ENCODE measurements at regions not wholly inside any gene's neighbourhood (a gene's known extent, or its start where the extent isn't known, plus 50 kb on each side); places are given as distances from the start of the nearest gene placed in this dataset.
"Not testable (repeated sequence)": the region's sequence is repeated elsewhere in the genome, so short reads cannot be mapped to it uniquely, and the experiment has no call there.

DNA sequence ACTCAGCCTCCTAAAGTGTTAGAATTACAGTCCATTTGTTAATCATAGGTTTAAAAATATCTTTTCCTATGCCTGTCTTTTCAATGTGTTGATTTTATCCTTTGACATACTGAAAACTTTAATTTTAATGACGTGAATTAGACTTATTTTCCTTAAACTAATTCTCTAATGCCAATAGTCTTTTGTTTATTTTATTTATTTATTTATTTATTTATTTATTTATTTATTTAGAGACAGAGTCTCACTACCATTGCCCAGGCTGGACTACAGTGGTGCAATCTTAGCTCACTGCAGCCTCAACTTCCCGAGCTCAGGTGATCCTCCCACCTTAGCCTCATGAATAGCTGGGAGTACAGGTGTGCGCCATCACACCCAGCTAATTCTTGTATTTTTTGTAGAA, 694.5 kb downstream of the TRHDE start:
- no peak for DNase-seq (ENCODE audit: low read depth)
- H3K4me3 ChIP-seq (ENCODE audit: low read depth, low read length): no peak overlapping the region
- TF ChIP-seq, protein P1, sequence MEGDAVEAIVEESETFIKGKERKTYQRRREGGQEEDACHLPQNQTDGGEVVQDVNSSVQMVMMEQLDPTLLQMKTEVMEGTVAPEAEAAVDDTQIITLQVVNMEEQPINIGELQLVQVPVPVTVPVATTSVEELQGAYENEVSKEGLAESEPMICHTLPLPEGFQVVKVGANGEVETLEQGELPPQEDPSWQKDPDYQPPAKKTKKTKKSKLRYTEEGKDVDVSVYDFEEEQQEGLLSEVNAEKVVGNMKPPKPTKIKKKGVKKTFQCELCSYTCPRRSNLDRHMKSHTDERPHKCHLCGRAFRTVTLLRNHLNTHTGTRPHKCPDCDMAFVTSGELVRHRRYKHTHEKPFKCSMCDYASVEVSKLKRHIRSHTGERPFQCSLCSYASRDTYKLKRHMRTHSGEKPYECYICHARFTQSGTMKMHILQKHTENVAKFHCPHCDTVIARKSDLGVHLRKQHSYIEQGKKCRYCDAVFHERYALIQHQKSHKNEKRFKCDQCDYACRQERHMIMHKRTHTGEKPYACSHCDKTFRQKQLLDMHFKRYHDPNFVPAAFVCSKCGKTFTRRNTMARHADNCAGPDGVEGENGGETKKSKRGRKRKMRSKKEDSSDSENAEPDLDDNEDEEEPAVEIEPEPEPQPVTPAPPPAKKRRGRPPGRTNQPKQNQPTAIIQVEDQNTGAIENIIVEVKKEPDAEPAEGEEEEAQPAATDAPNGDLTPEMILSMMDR (IDR thresholded peaks at IDR 0.05; ENCODE audit: control insufficient read depth, extremely low read depth, insufficient read depth): no peak

DNA sequence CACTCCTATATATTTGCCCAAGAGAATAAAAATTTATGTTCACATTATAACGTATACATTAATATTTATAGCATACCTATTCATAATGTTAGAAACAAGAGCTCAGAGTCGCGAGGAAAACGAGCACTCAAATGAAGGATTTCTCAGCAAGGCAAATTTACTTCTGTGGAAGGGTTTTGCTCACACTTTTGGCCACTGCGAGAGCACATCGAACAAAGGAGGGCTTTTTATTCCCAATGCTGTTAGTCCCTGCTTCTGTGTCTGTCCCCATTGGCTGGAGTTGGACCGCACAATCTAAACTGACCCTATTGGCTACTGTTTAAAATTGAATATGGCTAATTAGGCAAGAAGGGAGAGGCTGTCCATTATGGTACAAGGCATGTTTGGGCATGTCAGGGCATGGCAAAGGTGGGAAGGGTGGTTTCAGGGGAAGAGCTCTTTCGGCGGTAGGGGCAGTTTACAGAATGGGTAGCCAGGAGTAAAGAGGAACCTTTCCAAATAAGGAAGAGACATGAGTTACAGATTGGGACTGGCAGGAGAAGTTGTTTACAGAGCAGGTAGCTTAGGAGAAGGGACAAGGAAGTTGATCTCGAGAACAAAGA, 702.9 kb downstream of the TRHDE start:
- TF ChIP-seq, protein P1 (IDR thresholded peaks at IDR 0.05; ENCODE audit: control insufficient read depth, extremely low read depth, insufficient read depth): no peak
- no peak overlapping the region for H3K4me3 ChIP-seq (ENCODE audit: low read depth, low read length)
- no peak for DNase-seq (ENCODE audit: low read depth)

DNA sequence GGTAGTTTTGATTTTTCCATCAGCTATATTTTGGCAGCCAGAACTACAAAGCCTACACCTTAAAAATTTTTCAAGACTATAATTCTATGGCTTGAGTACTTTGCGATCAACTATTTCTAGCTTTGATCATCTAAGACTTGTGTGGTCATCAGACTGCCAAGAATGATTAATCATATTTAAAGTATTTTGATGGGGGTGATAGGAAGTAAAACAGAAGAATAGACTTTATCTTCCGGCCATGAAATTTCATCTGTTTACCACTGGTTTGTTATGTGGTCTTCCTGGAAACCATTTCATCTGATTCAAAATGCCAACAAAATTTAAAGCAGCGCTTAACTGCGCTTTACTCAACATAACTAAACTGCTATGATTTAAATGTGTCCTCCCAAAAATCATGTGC, 706.8 kb downstream of the TRHDE start:
- DNase-seq (ENCODE audit: low read depth): no peak
- TF ChIP-seq, protein P1 (IDR thresholded peaks at IDR 0.05; ENCODE audit: control insufficient read depth, extremely low read depth, insufficient read depth): no peak

DNA sequence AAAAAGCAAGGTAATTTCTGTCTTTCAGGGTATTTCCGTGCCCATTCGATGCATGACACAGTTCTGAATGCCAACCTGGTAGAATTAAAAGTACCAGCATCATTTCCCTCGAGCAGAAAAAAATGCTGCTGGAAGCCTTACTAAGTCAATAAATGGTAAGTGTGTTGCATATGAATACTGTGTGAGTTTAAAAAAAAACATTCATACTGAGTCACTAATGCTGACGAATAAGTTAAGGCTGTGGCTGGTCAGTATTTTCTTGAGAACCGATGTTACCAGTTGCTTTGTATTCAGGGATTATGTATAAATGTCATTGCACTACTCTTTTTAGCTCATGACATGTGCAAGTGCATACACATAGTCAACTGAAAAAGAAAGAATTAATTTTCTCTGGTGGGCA, 710.2 kb downstream of the TRHDE start:
- no peak for DNase-seq (ENCODE audit: low read depth)
- H3K4me3 ChIP-seq (ENCODE audit: low read depth, low read length): no peak overlapping the region
- TF ChIP-seq, protein P1 (IDR thresholded peaks at IDR 0.05; ENCODE audit: control insufficient read depth, extremely low read depth, insufficient read depth): no peak

More for the DNA sequence above, 706.8 kb downstream of the TRHDE start:
- no peak overlapping the region for H3K4me3 ChIP-seq (ENCODE audit: low read depth, low read length)

DNA sequence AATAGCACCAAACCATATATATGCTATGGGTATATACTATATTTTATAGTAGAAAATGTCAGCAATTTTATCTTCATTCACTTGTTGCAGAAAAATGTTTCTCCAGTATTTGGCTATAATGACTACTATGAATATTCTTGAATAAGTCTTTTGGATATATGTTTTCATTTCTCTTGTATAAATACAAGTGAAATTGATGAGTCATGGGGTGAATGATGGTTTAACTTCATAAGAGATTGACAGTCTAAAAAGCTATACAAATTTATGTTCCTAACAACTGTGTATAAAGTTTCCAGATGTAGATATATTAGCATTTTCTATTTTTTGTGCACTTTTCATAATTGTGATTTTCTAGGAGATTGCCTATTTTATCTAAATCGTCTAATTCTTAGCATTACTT, 714.8 kb downstream of the TRHDE start:
- TF ChIP-seq, protein P1 (IDR thresholded peaks at IDR 0.05; ENCODE audit: control insufficient read depth, extremely low read depth, insufficient read depth): no peak
- no peak for DNase-seq (ENCODE audit: low read depth)
- H3K4me3 ChIP-seq (ENCODE audit: low read depth, low read length): no peak overlapping the region

DNA sequence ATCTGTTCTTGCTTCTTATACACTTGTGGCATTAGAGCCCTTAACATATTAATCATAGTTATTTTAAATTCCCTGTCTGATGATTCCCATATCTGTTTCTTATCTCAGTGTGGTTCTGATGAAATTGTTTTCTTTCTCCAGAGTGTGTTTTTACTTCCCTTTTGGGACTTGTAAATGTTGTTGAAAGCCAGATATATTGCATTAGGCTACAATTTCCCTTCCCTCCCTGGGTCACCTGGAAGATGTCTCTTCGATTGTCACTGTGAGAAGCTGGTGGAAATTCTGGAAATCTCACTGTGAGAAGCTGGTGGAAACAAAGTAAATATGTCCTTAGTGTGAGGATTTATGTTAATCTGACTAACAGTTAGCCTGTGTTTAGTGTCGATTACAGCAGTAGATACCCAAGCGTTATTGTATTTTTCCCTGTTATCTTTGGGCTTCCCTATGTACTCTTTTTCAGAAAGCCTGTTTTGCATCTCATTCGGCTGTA, 717.3 kb downstream of the TRHDE start:
- no peak for DNase-seq (ENCODE audit: low read depth)
- TF ChIP-seq, protein P1 (IDR thresholded peaks at IDR 0.05; ENCODE audit: control insufficient read depth, extremely low read depth, insufficient read depth): no peak

DNA sequence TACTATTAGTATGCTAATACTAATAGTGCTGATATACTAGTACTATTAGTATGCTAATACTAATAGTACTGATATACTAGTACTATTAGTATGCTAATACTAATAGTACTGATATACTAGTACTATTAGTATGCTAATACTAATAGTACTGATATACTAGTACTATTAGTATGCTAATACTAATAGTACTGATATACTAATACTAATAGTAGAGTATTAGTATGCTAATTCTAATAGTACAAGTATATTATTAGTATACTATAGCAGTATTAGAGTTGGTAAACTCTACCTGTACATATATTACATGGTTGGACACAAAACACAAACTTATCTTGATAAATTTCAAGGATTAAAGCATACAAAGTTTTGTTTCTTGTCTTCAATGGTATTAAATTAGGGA, 722.9 kb downstream of the TRHDE start:
- H3K4me3 ChIP-seq (ENCODE audit: low read depth, low read length); DNase-seq (ENCODE audit: low read depth): not testable (repeated sequence)

More for the DNA sequence above, 717.3 kb downstream of the TRHDE start:
- H3K4me3 ChIP-seq (ENCODE audit: low read depth, low read length): no peak overlapping the region

Measured in LNCaP clone FGC (cell line).